ENCODE measurements at regions not wholly inside any gene's neighbourhood (a gene's known extent, or its start where the extent isn't known, plus 50 kb on each side); places are given as distances from the start of the nearest gene placed in this dataset.

DNA sequence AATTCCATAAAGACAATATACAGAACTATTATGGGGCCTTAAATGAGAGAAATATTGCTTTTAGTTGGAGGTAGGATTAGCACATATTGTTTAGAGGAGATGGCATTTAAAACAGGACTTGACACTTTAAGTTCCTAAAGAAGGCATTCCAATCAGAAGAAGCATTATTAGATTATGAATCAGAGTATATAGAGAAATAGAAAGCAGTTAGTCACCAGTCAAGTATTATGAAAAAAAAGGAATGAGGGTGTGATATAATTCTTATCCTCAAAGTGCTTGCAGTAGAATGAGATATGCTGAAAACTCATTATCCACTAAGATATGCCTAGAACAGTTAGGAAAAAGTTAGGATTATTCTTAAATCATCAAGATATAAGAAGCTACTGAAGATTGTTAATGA lies 456.2 kb downstream of the ZNF385D start:
- Histone ChIP-seq H4K20me1 (ENCODE audit: control insufficient read depth, extremely low read depth, insufficient read depth, low read length) (no peaks in the 10 kb centered on the region), H3K27ac (ENCODE audit: insufficient read depth, low read length) (no peak overlapping the region), H3K36me3 (ENCODE audit: control insufficient read depth, insufficient read depth, low read length) (no peaks in the 10 kb centered on the region), H3K9ac (ENCODE audit: insufficient read depth, low read length) (no peak overlapping the region), H3K9me3 (ENCODE audit: control insufficient read depth, insufficient read depth, low read depth, low read length) (no peaks in the 10 kb centered on the region), H3K27me3 (ENCODE audit: control insufficient read depth, insufficient read depth, low read length) (no peaks in the 10 kb centered on the region), H3K4me3 (replicated peaks in 1 of 4; ENCODE audit: control extremely low read depth in 1 of 4, insufficient read depth in 1 of 4, low read depth in 3 of 4, low read length in 4 of 4) (no peak overlapping the region), H3K4me2 (ENCODE audit: extremely low read depth, insufficient read depth, low read length) (no peak overlapping the region), H3K4me1 (ENCODE audit: control insufficient read depth, extremely low read depth, insufficient read depth, low read length) (no peaks in the 10 kb centered on the region), H3K79me2 (ENCODE audit: control insufficient read depth, insufficient read depth, low read length) (no peaks in the 10 kb centered on the region), H2AFZ (ENCODE audit: low read length) (no peak overlapping the region)
- peak; percentile 35 to 85 for DNase-seq (ENCODE audit: low read depth in 2 of 2)
- no peak for TF ChIP-seq EZH2 (IDR thresholded peaks at IDR 0.05; ENCODE audit: low read length, missing control alignments)
- TF ChIP-seq, protein P1, sequence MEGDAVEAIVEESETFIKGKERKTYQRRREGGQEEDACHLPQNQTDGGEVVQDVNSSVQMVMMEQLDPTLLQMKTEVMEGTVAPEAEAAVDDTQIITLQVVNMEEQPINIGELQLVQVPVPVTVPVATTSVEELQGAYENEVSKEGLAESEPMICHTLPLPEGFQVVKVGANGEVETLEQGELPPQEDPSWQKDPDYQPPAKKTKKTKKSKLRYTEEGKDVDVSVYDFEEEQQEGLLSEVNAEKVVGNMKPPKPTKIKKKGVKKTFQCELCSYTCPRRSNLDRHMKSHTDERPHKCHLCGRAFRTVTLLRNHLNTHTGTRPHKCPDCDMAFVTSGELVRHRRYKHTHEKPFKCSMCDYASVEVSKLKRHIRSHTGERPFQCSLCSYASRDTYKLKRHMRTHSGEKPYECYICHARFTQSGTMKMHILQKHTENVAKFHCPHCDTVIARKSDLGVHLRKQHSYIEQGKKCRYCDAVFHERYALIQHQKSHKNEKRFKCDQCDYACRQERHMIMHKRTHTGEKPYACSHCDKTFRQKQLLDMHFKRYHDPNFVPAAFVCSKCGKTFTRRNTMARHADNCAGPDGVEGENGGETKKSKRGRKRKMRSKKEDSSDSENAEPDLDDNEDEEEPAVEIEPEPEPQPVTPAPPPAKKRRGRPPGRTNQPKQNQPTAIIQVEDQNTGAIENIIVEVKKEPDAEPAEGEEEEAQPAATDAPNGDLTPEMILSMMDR (conservative IDR thresholded peaks at IDR 0.05 in 1 of 2, IDR thresholded peaks at IDR 0.05 in 1 of 2; ENCODE audit: low read depth in 1 of 2, low read length in 2 of 2) = no peak

DNA sequence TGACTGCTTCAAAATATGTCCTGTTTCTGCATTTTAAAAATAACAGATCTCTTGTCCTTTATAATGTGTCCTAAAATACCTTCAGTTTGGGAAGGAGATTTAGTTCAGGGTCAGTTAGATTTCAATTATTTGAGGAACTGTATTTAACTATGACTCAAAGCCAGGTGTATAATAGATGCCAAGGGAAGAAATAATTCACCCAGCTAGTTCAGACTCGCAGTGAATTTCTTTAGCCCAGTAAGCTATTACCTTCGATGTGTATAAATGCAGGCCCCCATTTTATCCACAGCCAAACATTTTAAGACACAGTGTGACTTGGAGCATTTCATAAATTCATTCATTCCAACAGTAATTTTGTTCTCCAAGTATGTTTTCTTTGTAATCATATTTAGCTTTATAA lies 458.0 kb downstream of the ZNF385D start:
- no peaks in the 10 kb centered on the region for H3K79me2 ChIP-seq (ENCODE audit: control insufficient read depth, insufficient read depth, low read length)
- H3K27me3 ChIP-seq (ENCODE audit: control insufficient read depth, insufficient read depth, low read length) = no peaks in the 10 kb centered on the region
- H3K9ac ChIP-seq (ENCODE audit: insufficient read depth, low read length) = no peak overlapping the region
- no peak overlapping the region for H3K27ac ChIP-seq (ENCODE audit: insufficient read depth, low read length)
- no peak overlapping the region for H3K4me3 ChIP-seq (replicated peaks in 1 of 4; ENCODE audit: control extremely low read depth in 1 of 4, insufficient read depth in 1 of 4, low read depth in 3 of 4, low read length in 4 of 4)
- no peak for TF ChIP-seq EZH2 (IDR thresholded peaks at IDR 0.05; ENCODE audit: low read length, missing control alignments)
- TF ChIP-seq, protein P1 (conservative IDR thresholded peaks at IDR 0.05 in 1 of 2, IDR thresholded peaks at IDR 0.05 in 1 of 2; ENCODE audit: low read depth in 1 of 2, low read length in 2 of 2) = no peak
- H4K20me1 ChIP-seq (ENCODE audit: control insufficient read depth, extremely low read depth, insufficient read depth, low read length) = no peaks in the 10 kb centered on the region
- H3K4me1 ChIP-seq (ENCODE audit: control insufficient read depth, extremely low read depth, insufficient read depth, low read length) = no peaks in the 10 kb centered on the region
- H2AFZ ChIP-seq (ENCODE audit: low read length) = no peak overlapping the region
- no peaks in the 10 kb centered on the region for H3K9me3 ChIP-seq (ENCODE audit: control insufficient read depth, insufficient read depth, low read depth, low read length)
- H3K36me3 ChIP-seq (ENCODE audit: control insufficient read depth, insufficient read depth, low read length) = no peaks in the 10 kb centered on the region
- H3K4me2 ChIP-seq (ENCODE audit: extremely low read depth, insufficient read depth, low read length) = no peak overlapping the region
- no peak for DNase-seq (ENCODE audit: low read depth in 2 of 2)

DNA sequence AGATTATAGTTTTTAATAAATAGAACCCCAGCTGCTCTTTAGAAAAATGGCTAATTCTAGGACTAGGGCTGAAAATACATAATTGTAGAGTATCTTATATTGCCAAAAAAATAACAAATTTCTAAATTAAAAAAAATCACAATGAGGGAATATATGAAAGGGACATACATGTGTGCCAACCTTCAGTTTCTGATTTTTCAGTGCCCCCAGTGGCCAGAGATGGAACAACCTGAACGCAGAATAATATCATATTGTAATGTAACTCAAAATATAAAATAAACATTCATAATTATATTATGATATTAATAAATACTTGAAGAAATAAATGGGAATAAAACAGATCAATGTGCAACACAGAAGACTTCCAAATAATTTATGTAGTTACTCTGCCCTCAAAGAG lies 460.5 kb downstream of the ZNF385D start:
- no peak overlapping the region for H3K9ac ChIP-seq (ENCODE audit: insufficient read depth, low read length)
- no peak overlapping the region for H3K4me2 ChIP-seq (ENCODE audit: extremely low read depth, insufficient read depth, low read length)
- DNase-seq (ENCODE audit: low read depth in 2 of 2) = no peak
- no peaks in the 10 kb centered on the region for H3K9me3 ChIP-seq (ENCODE audit: control insufficient read depth, insufficient read depth, low read depth, low read length)
- no peak overlapping the region for H3K27ac ChIP-seq (ENCODE audit: insufficient read depth, low read length)
- no peaks in the 10 kb centered on the region for H4K20me1 ChIP-seq (ENCODE audit: control insufficient read depth, extremely low read depth, insufficient read depth, low read length)
- H3K27me3 ChIP-seq (ENCODE audit: control insufficient read depth, insufficient read depth, low read length) = no peaks in the 10 kb centered on the region
- no peak for TF ChIP-seq EZH2 (IDR thresholded peaks at IDR 0.05; ENCODE audit: low read length, missing control alignments)
- TF ChIP-seq, protein P1 (conservative IDR thresholded peaks at IDR 0.05 in 1 of 2, IDR thresholded peaks at IDR 0.05 in 1 of 2; ENCODE audit: low read depth in 1 of 2, low read length in 2 of 2) = peak; percentile 54 to 66
- no peaks in the 10 kb centered on the region for H3K36me3 ChIP-seq (ENCODE audit: control insufficient read depth, insufficient read depth, low read length)
- H3K79me2 ChIP-seq (ENCODE audit: control insufficient read depth, insufficient read depth, low read length) = no peaks in the 10 kb centered on the region
- H2AFZ ChIP-seq (ENCODE audit: low read length) = no peak overlapping the region
- no peak overlapping the region for H3K4me3 ChIP-seq (replicated peaks in 1 of 4; ENCODE audit: control extremely low read depth in 1 of 4, insufficient read depth in 1 of 4, low read depth in 3 of 4, low read length in 4 of 4)
- no peaks in the 10 kb centered on the region for H3K4me1 ChIP-seq (ENCODE audit: control insufficient read depth, extremely low read depth, insufficient read depth, low read length)

Measured in fibroblast of lung (primary cell).